ENCODE measurements at regions not wholly inside any gene's neighbourhood (a gene's known extent, or its start where the extent isn't known, plus 50 kb on each side); places are given as distances from the start of the nearest gene placed in this dataset.

- DNase-seq (ENCODE audit: low read depth, low spot score) = peak; percentile 79
These were observed 60.1 kb upstream of the MED9 start for GRCh38 chr17:17416400-17417360.

GRCh38 chr17:17417718-17418181 lies 59.0 kb upstream of the MED9 start:
- no peak for DNase-seq (ENCODE audit: low read depth, low spot score)

- no peak for DNase-seq (ENCODE audit: low read depth, low spot score)
These were observed 57.6 kb upstream of the MED9 start for GRCh38 chr17:17419166-17419565.

GRCh38 chr17:17419631-17420030 lies 57.2 kb upstream of the MED9 start:
- peak; percentile 34 for DNase-seq (ENCODE audit: low read depth, low spot score)

- no peak for DNase-seq (ENCODE audit: low read depth, low spot score)
These were observed 56.7 kb upstream of the MED9 start for GRCh38 chr17:17420082-17420481.

- DNase-seq (ENCODE audit: low read depth, low spot score) = no peak
These were observed 56.1 kb upstream of the MED9 start for GRCh38 chr17:17420561-17421269.

GRCh38 chr17:17421346-17422216 lies 55.2 kb upstream of the MED9 start:
- no peak for DNase-seq (ENCODE audit: low read depth, low spot score)

GRCh38 chr17:17422217-17422610 lies 54.6 kb upstream of the MED9 start:
- DNase-seq (ENCODE audit: low read depth, low spot score) = no peak

GRCh38 chr17:17422641-17423040 lies 54.2 kb upstream of the MED9 start:
- DNase-seq (ENCODE audit: low read depth, low spot score) = no peak

GRCh38 chr17:17423656-17424055 lies 53.1 kb upstream of the MED9 start:
- no peak for DNase-seq (ENCODE audit: low read depth, low spot score)

GRCh38 chr17:17424552-17424951 lies 52.2 kb upstream of the MED9 start:
- DNase-seq (ENCODE audit: low read depth, low spot score) = no peak

GRCh38 chr17:17425005-17425404 lies 51.8 kb upstream of the MED9 start:
- no peak for DNase-seq (ENCODE audit: low read depth, low spot score)

GRCh38 chr17:17425591-17425990 lies 51.2 kb upstream of the MED9 start:
- no peak for DNase-seq (ENCODE audit: low read depth, low spot score)

GRCh38 chr17:17426184-17426583 lies 50.6 kb upstream of the MED9 start:
- DNase-seq (ENCODE audit: low read depth, low spot score) = no peak

Measured in astrocyte of the hippocampus (primary cell).